ENCODE measurements at regions not wholly inside any gene's neighbourhood (a gene's known extent, or its start where the extent isn't known, plus 50 kb on each side); places are given as distances from the start of the nearest gene placed in this dataset.

DNA sequence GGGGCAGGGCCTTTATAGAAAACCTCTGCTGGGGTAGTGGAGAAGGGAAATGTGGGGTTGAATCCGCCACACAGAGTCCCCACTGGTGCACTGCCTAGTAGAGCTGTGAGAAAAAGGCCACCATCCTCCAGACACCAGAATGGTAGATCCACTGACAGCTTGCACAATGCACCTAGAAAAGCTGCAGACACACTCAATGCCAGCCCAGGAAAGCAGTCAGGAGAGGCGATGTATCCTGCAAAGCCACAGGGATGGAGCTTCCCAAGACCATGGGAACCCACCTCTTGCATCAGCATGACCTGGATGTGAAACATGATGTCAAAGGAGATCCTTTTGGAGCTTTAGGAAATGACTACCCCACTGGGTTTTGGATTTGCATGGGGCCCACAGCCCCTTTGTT lies 958.0 kb upstream of the MIR17HG start:
- TF ChIP-seq POLR2AphosphoS5 (IDR thresholded peaks at IDR 0.05) (no peak), EP300 (IDR thresholded peaks at IDR 0.05; ENCODE audit: low read depth) (no peak), CTCF (IDR thresholded peaks at IDR 0.05) (no peak)
